ENCODE measurements at regions not wholly inside any gene's neighbourhood (a gene's known extent, or its start where the extent isn't known, plus 50 kb on each side); places are given as distances from the start of the nearest gene placed in this dataset.

DNA sequence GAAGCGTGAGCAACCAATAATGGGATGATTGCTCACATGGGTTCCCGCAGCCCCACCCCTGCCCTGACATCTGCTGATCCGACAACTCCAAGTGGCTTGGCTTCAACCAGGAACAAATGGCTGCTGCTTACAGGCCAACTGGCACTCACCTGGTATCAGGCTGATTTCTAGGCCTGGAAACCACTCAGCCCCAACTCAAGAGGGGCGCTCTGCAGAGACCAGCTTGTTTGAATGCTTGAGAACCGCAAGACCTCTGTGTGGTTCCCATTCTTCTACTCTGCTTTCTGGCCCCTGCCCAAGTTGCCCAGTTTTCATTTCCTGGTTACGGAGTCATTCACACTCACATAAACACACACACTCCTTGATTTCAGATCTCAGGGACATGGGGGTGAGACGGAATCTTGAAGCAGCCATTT is 52.0 kb downstream of the TNP1 start (continued):
- TF ChIP-seq, protein P1, sequence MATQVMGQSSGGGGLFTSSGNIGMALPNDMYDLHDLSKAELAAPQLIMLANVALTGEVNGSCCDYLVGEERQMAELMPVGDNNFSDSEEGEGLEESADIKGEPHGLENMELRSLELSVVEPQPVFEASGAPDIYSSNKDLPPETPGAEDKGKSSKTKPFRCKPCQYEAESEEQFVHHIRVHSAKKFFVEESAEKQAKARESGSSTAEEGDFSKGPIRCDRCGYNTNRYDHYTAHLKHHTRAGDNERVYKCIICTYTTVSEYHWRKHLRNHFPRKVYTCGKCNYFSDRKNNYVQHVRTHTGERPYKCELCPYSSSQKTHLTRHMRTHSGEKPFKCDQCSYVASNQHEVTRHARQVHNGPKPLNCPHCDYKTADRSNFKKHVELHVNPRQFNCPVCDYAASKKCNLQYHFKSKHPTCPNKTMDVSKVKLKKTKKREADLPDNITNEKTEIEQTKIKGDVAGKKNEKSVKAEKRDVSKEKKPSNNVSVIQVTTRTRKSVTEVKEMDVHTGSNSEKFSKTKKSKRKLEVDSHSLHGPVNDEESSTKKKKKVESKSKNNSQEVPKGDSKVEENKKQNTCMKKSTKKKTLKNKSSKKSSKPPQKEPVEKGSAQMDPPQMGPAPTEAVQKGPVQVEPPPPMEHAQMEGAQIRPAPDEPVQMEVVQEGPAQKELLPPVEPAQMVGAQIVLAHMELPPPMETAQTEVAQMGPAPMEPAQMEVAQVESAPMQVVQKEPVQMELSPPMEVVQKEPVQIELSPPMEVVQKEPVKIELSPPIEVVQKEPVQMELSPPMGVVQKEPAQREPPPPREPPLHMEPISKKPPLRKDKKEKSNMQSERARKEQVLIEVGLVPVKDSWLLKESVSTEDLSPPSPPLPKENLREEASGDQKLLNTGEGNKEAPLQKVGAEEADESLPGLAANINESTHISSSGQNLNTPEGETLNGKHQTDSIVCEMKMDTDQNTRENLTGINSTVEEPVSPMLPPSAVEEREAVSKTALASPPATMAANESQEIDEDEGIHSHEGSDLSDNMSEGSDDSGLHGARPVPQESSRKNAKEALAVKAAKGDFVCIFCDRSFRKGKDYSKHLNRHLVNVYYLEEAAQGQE (IDR thresholded peaks at IDR 0.05; ENCODE audit: low read depth): no peak
- TF ChIP-seq CEBPB (IDR thresholded peaks at IDR 0.05; ENCODE audit: low read depth) (no peak), YY1 (IDR thresholded peaks at IDR 0.05; ENCODE audit: extremely low read depth, insufficient replicate concordance, low read depth, low read length) (no peak), RAD21 (IDR thresholded peaks at IDR 0.05; ENCODE audit: low read depth) (no peak), POLR2AphosphoS5 (IDR thresholded peaks at IDR 0.05; ENCODE audit: low read depth, low read length) (no peak), SRF (IDR thresholded peaks at IDR 0.05; ENCODE audit: low read depth) (no peak)

DNA sequence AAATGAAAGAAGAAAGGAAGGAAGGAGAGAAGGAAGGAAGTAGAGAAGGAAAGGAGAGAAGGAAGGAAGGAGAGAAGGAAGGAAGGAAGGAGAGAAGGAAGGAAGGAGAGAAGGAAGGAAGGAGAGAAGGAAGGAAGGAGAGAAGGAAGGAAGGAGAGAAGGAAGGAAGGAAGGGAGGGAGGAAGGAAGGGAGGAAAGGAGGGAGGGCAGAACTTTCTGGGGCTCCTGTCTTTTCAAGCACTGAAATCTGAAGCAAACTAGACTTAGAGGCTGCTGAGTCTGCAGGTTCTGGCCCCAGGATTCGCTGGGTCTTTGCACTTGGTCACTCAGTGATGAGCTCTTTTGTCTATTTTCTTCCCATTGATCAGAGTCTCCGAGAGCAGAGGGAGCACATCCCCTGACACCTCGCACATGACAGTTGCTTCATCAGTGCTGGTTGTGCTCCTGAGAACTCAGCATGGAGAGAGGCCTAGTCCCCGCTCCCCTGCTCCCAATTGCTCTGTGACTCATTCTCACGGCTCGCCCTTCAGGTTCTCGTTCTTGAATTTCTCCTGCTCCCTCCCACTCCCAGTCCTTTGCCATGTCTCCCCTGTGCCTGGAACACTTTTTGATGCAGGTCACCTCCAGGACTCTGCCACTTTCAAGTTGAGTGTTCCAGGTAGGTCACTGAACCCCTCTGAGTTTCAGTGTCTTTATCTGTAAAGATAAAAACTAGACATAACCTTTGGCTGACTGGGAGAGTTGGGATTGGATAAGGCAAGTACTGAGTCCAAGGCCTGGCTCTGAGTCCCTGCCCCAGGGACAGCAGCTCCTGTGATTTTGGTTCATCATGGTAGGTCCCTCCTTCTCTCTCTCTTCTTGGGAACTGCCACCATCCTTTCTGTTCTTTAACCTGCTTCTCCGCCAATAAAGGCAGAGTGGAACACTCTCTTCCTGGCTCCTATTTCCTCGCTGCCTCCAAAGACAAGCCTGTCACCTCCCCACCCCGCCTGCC is 55.2 kb downstream of the TNP1 start:
- no peak overlapping the region for H3K9ac ChIP-seq (ENCODE audit: low read length)
- no peak overlapping the region for H3K4me3 ChIP-seq (replicated peaks in 1 of 2; ENCODE audit: low read depth in 1 of 2, low read length in 2 of 2)
- no peaks in the 10 kb centered on the region for H4K20me1 ChIP-seq (ENCODE audit: insufficient read depth)
- no peak overlapping the region for H3K27ac ChIP-seq (ENCODE audit: low read depth, low read length)
- no peaks in the 10 kb centered on the region for H3K4me1 ChIP-seq (ENCODE audit: control insufficient read depth in 1 of 2, insufficient read depth in 2 of 2, low read length in 2 of 2)
- intact Hi-C loops (cut with micrococcal nuclease): no loop called here
- ChIA-PET CTCF (no interaction called here), RAD21 (ENCODE audit: low non-redundant PET in 1 of 2, low total read pairs in 2 of 2, uncharacterized antibody in 2 of 2, unreplicated experiment in 2 of 2) (no interaction called here), POLR2A (no interaction called here)
- H3K4me2 ChIP-seq (ENCODE audit: low read length): no peak overlapping the region
- H3K79me2 ChIP-seq (ENCODE audit: insufficient read depth, low read length): no peaks in the 10 kb centered on the region
- no TSS peak for BruUV-seq (replicated peaks)
- DNase-seq (ENCODE audit: low read depth, low spot score) (no peak), ATAC-seq (no peak; the same call in 1 of the 2 replicates)
- no peaks in the 10 kb centered on the region for H3K27me3 ChIP-seq (ENCODE audit: insufficient read depth, low read length)
- TF ChIP-seq, protein P2, sequence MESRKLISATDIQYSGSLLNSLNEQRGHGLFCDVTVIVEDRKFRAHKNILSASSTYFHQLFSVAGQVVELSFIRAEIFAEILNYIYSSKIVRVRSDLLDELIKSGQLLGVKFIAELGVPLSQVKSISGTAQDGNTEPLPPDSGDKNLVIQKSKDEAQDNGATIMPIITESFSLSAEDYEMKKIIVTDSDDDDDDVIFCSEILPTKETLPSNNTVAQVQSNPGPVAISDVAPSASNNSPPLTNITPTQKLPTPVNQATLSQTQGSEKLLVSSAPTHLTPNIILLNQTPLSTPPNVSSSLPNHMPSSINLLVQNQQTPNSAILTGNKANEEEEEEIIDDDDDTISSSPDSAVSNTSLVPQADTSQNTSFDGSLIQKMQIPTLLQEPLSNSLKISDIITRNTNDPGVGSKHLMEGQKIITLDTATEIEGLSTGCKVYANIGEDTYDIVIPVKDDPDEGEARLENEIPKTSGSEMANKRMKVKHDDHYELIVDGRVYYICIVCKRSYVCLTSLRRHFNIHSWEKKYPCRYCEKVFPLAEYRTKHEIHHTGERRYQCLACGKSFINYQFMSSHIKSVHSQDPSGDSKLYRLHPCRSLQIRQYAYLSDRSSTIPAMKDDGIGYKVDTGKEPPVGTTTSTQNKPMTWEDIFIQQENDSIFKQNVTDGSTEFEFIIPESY (IDR thresholded peaks at IDR 0.05; ENCODE audit: extremely low read depth, insufficient replicate concordance, low read length): no peak
- H3K9me3 ChIP-seq (ENCODE audit: control insufficient read depth in 1 of 2, insufficient read depth in 1 of 2, low read depth in 1 of 2, low read length in 2 of 2): no peaks in the 10 kb centered on the region
- no peaks in the 10 kb centered on the region for H3K9me2 ChIP-seq (ENCODE audit: insufficient read depth)
- H3K36me3 ChIP-seq (ENCODE audit: control insufficient read depth in 1 of 2, insufficient read depth in 2 of 2, low read length in 2 of 2): no peaks in the 10 kb centered on the region
- no peak overlapping the region for H2AFZ ChIP-seq (ENCODE audit: low read depth, low read length, poor library complexity, severe bottlenecking)

All from HCT116 (cell line).